Raji (cell line): ENCODE measurements at regions not wholly inside any gene's neighbourhood (a gene's known extent, or its start where the extent isn't known, plus 50 kb on each side); places are given as distances from the start of the nearest gene placed in this dataset.

Source experiments
- POLR2A ChIP-seq: IDR thresholded peaks from 2 replicates; pipeline ENCODE4 v1.6.1; 2011; ENCODE audit warnings: low read depth, low read length, control low read depth; ENCODE audit not compliant: insufficient read depth

- TF ChIP-seq POLR2A = no peak
Measured at GRCh38 chr3:31096661-31097395, 202.4 kb upstream of the GADL1 start.

DNA sequence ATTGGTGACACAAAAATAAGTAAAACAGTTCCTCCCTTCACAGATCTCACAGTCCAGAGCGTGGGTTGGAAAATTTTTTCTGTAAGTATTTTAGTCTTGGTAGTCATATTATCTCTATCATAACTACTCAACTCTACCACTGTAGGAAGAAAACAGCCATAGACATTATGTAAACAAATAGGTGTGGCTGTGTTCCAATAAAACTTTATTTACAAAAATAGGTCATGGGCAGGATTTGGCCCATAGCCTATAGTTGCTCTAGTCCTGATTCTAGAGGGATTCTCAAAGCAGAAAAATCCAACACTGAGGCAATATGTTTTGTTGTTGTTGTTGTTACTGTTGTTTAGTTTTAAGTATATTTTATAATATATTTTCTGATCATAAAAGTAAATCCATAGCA lies 206.1 kb upstream of the GADL1 start:
- TF ChIP-seq POLR2A = no peak

DNA sequence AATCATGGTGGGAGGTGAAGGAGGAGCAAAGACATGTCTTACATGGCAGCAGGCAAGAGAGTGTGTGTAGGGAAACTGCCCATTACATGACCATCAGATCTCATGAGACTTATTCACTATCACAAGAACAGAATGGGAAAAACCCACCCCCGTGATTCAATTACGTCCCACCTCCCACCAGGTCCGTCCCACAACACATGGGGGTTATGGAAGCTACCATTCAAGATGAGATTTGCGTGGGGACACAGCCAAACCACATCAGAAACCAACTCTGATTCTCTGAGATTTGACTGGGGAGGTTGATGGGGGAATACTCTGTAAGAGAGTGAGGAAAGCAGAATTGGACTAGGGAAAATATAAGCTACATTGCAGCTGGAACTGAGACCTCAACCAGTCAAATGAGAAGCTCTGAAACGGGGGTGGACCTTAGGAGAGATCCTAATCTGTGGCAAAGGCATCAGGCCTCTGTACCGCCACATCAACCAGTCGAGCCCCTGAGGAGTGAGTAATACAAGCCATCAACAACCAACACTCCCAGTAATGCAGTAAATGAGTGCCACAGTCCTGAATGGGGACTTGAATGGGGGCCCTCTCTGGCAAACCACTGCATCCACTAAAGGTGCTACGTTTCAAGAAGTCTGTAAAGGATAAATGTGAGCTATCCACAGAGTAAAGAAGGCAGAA lies 207.9 kb upstream of the GADL1 start:
- TF ChIP-seq POLR2A = no peak

- no peak for TF ChIP-seq POLR2A
Measured at GRCh38 chr3:31103181-31103580, 208.7 kb upstream of the GADL1 start.

DNA sequence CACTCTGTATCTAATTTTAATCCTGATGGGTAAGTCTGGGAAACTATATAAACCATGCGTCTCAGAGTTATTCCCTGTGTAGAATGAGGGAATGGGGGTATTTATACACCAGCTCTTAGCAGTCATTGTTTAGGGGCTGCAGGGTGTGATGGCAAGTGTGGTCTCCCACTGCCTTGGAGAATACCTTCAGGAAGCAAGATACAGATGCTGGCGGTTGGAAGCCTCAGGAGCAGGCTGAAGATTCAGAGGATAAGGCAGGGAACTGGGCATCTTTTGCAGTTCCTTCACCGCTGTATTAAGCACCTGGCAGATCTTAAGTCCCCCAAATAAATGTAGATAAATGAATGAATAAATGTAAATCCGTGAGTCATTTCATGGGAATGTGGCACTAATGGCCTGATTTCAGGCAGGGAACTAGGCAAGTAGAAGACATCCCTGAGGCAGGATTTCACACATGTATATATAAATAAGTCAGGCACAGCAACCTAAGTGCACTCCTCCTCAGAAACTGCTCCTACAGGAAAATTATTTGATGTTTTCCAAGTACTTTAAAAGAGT lies 209.2 kb upstream of the GADL1 start:
- TF ChIP-seq POLR2A = no peak

DNA sequence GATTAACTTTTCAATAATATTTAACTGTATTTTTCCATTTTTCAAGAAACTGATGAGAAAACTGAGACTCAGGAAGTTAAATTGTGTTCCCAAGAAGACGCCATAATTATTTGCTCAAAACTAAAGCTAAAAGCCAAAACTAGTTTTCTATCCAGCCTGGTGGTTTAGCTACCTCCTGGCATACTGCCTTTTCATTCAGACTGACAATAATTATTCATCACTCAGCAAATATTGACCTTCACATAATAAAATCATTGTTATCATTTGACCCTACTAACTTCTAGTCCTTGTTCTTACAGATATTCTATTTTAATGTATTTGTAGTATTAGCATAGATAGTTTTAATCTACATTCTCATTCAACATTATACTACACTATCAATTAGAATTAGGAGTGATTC lies 210.6 kb upstream of the GADL1 start:
- TF ChIP-seq POLR2A = no peak

DNA sequence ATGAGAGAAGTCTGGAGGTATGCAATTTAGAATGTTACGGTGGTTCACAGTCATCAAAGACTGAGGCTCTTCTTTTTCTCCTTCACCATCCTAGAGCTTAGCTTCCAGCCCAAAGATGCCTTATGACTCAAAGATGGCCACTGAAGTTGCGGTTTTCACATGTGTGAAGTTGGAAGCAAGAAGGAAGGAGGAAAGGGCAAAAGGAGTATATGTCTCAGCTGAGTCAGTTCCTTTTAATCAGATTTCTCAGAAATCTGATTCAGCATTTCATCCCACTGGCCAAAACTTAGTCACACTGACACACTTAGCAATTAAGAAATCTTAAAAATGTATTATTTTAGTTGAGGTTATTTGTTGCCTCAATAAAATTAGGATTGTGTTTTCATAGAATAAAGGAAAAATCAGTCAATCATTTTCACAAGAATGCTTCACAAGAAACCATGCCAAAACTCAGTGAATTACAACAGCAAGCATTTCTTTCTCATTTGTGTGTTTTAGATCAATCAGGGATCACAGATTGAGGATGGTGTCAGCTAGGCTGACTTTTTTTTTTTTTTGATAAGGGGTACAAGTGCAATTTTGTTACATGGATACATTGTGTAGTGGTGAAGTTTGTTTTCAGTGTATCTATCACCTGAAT lies 211.1 kb upstream of the GADL1 start:
- TF ChIP-seq POLR2A = no peak

- TF ChIP-seq POLR2A = no peak
Measured at GRCh38 chr3:31106204-31106603, 211.7 kb upstream of the GADL1 start.

GRCh38 chr3:31106912-31107311 lies 212.5 kb upstream of the GADL1 start:
- TF ChIP-seq POLR2A = no peak

- no peak for TF ChIP-seq POLR2A
Measured at GRCh38 chr3:31114929-31115283, 220.4 kb upstream of the GADL1 start.

GRCh38 chr3:31116651-31117050 lies 222.2 kb upstream of the GADL1 start:
- no peak for TF ChIP-seq POLR2A

DNA sequence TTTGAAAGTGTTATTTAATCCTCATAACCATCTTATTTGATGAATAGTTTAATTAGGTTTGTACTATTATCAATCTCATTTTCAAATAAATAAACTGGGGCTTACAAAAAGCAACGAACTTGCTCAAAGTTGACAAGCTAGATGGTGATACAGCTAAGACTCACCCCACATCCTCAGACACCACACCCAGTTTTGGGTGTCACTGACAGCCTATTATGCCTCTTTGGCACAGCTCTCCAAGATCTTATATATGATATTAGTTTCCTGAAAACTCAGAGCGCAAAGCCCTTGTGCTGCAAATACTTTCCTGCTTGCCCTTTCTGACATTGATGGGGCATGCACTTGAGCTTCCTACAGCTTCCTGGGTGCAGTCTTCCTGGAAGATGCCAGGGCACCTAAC lies 223.4 kb upstream of the GADL1 start:
- no peak for TF ChIP-seq POLR2A

DNA sequence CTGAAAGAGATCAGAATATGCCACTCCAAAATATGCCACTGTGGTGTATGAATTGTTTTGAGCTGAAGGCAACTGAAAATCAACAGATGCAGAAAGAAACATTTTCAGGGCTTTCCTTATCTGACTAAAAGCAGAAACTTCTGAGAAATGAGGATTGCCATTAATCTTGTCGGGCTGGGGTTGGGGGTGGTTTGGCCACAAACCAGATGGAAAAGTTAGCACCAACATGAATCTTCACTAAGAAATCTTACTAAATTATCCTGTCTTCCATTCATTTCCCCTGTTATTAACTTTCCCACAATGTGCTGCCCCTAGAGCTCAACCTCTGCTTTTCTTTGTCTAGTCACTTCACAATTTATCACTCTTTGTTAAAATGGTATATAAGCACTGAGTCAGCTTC lies 229.9 kb upstream of the GADL1 start:
- no peak for TF ChIP-seq POLR2A

DNA sequence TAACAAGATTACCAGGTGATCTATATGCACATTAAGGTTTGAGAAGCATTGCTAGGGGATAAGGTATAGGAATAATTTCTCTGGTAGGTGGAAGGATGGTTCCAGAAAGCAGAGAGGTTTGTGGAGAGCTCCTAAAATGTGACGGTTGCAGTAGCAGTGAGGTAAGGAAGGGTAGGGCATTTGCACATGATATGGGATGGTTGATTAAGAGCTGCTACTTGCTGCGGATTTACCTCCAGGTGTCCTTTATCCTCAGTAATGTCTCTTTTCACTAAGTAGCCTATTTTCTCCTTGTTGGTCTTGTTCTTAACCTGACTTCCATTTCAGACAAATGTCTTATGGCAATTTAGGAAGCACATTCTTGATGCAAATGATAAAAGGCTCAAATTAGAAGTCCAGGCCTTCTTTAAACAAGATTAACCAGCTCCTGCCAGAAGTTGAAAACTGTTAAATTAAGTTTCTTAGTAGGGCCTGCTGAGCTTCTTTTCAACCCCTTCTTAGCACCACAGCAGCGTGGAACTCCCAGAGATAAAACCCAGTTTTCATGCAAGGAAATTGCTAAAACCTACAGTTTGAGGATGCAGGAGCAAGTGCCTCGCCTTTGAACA lies 231.1 kb upstream of the GADL1 start:
- TF ChIP-seq POLR2A = no peak

- no peak for TF ChIP-seq POLR2A
Measured at GRCh38 chr3:31129241-31129640, 234.8 kb upstream of the GADL1 start.
